ENCODE measurements at regions not wholly inside any gene's neighbourhood (a gene's known extent, or its start where the extent isn't known, plus 50 kb on each side); places are given as distances from the start of the nearest gene placed in this dataset.

DNA sequence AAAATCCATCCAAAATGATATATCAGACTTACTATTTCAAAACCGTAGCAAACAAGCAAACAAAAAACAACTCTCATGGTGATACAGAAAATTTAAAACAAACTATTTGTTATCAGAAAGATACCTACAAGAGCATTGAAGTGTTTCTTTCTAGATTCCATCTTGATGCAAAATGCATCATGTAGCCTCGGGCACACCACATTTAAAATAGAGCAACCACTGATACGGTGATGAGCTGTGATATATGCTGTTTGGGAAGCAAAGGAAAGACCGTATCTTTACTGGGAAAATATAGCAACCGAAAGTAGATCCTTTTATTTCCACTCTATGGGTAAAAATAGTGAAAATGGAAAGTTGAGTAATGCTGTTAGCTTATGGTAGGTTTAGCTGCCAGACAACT is 892.0 kb downstream of the GATA3 start:
- WGBS, 3 donors = 80 to 91% (median 80%) methylated on average over 5 of the region's 5 CpGs
- no peak for DNase-seq
- no peaks in the 10 kb centered on the region for H3K36me3 ChIP-seq
- no peak overlapping the region for H3K4me3 ChIP-seq
- intact Hi-C loops (cut with DNase I) = no loop called here
- TF ChIP-seq POLR2A (IDR thresholded peaks at IDR 0.05) (no peak), EP300 (IDR thresholded peaks at IDR 0.05) (no peak), CTCF (IDR thresholded peaks at IDR 0.05) (no peak)
- no peaks in the 10 kb centered on the region for H3K9me3 ChIP-seq
- H3K4me1 ChIP-seq (ENCODE audit: insufficient read depth) = no peaks in the 10 kb centered on the region
- no peaks in the 10 kb centered on the region for H3K27me3 ChIP-seq
- no peak overlapping the region for H3K27ac ChIP-seq

DNA sequence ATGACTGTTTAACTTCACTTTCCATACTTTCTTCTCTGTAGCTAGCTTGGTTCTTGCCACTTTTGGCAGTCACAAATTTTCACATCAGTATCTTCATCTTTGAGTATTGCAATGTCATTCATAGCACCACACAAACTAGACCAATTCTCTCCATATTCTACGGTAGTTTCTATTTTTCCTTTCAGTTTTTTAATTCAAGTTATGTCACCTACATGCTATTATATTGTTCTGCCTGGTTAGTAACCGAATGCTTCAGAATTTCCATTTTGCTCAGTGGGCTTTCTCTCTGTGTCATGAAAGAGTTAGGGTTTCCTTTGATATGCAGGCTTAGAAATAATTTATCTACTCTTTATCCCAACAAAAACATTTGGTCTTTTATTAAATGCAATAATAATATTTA is 896.5 kb downstream of the GATA3 start:
- H3K36me3 ChIP-seq = no peaks in the 10 kb centered on the region
- H3K27ac ChIP-seq = no peak overlapping the region
- 80 to 83% (median 81%) methylated on average over 2 of the region's 2 CpGs for WGBS, 3 donors
- H3K4me1 ChIP-seq (ENCODE audit: insufficient read depth) = no peaks in the 10 kb centered on the region
- no peaks in the 10 kb centered on the region for H3K9me3 ChIP-seq
- H3K4me3 ChIP-seq = no peak overlapping the region
- intact Hi-C loops (cut with DNase I) = no loop called here
- DNase-seq = no peak
- no peak for TF ChIP-seq CTCF (IDR thresholded peaks at IDR 0.05)
- no peaks in the 10 kb centered on the region for H3K27me3 ChIP-seq

DNA sequence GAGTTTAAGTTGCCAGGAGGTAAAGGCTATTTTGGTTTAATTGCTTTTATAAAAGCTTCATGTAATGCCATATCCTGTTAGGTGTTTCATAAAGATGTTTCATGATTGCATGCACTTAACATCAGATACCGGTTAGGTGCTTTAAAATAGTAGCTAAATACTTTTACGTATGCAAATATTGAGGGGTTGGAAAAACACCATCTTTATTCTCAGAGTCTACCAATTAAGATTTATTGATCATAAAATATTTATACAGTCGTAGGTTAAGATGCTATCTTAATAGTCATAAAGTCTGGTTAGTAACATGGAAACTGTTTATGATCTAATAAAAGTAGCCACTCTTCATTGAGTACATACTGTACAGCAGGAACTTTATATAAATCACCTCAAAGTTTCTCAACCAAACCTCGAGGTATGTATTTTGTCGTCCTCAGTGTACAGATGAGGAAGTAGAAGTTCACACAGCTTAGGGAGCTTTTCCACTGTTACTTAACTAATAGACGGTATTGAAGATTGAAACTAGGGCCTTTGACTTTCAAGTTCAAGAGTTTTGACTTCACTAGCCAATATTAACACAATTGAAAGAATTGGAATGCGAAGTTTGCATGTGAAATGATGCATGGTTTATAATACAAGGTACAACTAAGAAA is 897.1 kb downstream of the GATA3 start:
- 72 to 73% (median 72%) methylated on average over 7 of the region's 7 CpGs for WGBS, 3 donors
- TF ChIP-seq POLR2A (IDR thresholded peaks at IDR 0.05) = no peak
- TF ChIP-seq CTCF (IDR thresholded peaks at IDR 0.05) = no peak
- TF ChIP-seq EP300 (IDR thresholded peaks at IDR 0.05) = no peak
- Histone ChIP-seq H3K4me3 (no peak overlapping the region), H3K4me1 (ENCODE audit: insufficient read depth) (no peaks in the 10 kb centered on the region), H3K27ac (no peak overlapping the region), H3K36me3 (no peaks in the 10 kb centered on the region), H3K27me3 (no peaks in the 10 kb centered on the region), H3K9me3 (no peaks in the 10 kb centered on the region)
- DNase-seq = no peak
- intact Hi-C loops (cut with DNase I) = no loop called here

DNA sequence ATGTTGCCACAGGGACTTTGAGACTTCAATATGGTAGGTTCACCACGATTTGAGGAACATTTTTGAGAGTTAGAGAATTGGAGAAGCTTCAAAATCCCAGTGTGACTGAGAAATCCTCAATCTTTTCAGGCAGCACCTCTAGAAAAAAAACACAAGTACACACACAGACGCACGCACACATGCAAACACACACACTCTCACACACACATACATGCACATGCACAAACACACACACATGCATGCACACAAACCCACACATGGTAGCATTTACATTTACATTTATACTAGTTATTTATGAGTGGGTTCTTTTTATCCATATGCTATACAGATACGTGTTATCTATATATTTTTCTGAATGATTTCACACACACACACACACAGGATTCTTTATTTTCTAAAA is 901.9 kb downstream of the GATA3 start:
- intact Hi-C loops (cut with DNase I) = no loop called here
- H3K27ac ChIP-seq = no peak overlapping the region
- H3K4me1 ChIP-seq (ENCODE audit: insufficient read depth) = no peaks in the 10 kb centered on the region
- DNase-seq = no peak
- WGBS, 3 donors = 65 to 72% (median 69%) methylated on average over 4 of the region's 4 CpGs
- TF ChIP-seq EP300 (IDR thresholded peaks at IDR 0.05) (no peak), CTCF (IDR thresholded peaks at IDR 0.05) (no peak), POLR2A (IDR thresholded peaks at IDR 0.05) (no peak)
- no peaks in the 10 kb centered on the region for H3K36me3 ChIP-seq
- no peaks in the 10 kb centered on the region for H3K27me3 ChIP-seq
- no peak overlapping the region for H3K4me3 ChIP-seq
- H3K9me3 ChIP-seq = no peaks in the 10 kb centered on the region
